HCT116 (cell line): ENCODE measurements at regions not wholly inside any gene's neighbourhood (a gene's known extent, or its start where the extent isn't known, plus 50 kb on each side); places are given as distances from the start of the nearest gene placed in this dataset.

Experiments
- ATAC-seq: fragments of 200-7000 bp; cut with Tn5 transposase; 2 replicates; pipeline ENCODE4 v1.9.1; 2020; ENCODE audit warnings: mild to moderate bottlenecking, moderate library complexity
- BruUV-seq: library from RNA; stranded (reverse); fragments of 400-500 nt; replicated peaks from 2 replicates; lab custom pipeline; 2021; lab: Mats Ljungman, UMichigan
- CTCF ChIA-PET: fragments of 300-600 bp; sonication (Branson Sonifier 250); formaldehyde crosslinking; loops from one replicate; lab custom pipeline; 2021; ENCODE audit warnings: antibody characterized with exemption; lab: Charles Lee
- POLR2A ChIA-PET: fragments of 300-600, 350-600 bp; sonication (Branson Sonifier 250); formaldehyde crosslinking; loops from one replicate; lab custom pipeline; 2021; ENCODE audit warnings: antibody characterized with exemption; lab: Charles Lee
- RAD21 ChIA-PET, 2 experiments: fragments of 300-600 bp; sonication (Branson Sonifier 250); formaldehyde crosslinking; loops; one replicate each; lab custom pipeline; 2023; ENCODE audit warnings: low total read pairs in 2 of 2; ENCODE audit not compliant: uncharacterized antibody in 2 of 2, unreplicated experiment in 2 of 2, low non-redundant PET in 1 of 2; lab: Charles Lee
- DNase-seq: peaks from one replicate; pipeline ENCODE4 v3.0.0-alpha.2; 2010; ENCODE audit warnings: low read depth, low spot score
- H2AFZ ChIP-seq: fragments of 200-600 bp; shearing (Covaris generic), sonication (generic); 2 replicates; pipeline ENCODE4 v1.6.1; 2017; ENCODE audit warnings: low read depth, mixed run types, mixed read lengths, antibody characterized with exemption, low read length; ENCODE audit not compliant: poor library complexity, severe bottlenecking
- H3K27ac ChIP-seq: 2 replicates; pipeline ENCODE4 v1.5.1; 2012; ENCODE audit warnings: low read depth, low read length
- H3K27me3 ChIP-seq: fragments of 200-600 bp; sonication (generic); 2 replicates; pipeline ENCODE4 v1.6.1; 2016; ENCODE audit warnings: mixed run types, low read length, mixed read lengths; ENCODE audit not compliant: insufficient read depth
- H3K36me3 ChIP-seq, 2 experiments: fragments of 200-500 bp in 1 of 2; fragments of 200-600 bp in 1 of 2; sonication (Bioruptor generic) in 1 of 2; sonication (generic) in 1 of 2; 2 replicates each; pipeline versions ENCODE4 v1.5.1 to v1.6.1; 2014 to 2016; ENCODE audit warnings: low read length in 2 of 2, inconsistent platforms in 1 of 2, mixed read lengths in 1 of 2, mixed run types in 1 of 2; ENCODE audit not compliant: insufficient read depth in 2 of 2, control insufficient read depth in 1 of 2
- H3K4me1 ChIP-seq, 2 experiments: fragments of 200-600 bp in 1 of 2; sonication (generic) in 1 of 2; 2 replicates each; pipeline versions ENCODE4 v1.5.1 to v1.6.1; 2012 to 2017; ENCODE audit warnings: low read length in 2 of 2, inconsistent platforms in 1 of 2, mild to moderate bottlenecking in 1 of 2, mixed read lengths in 1 of 2, mixed run types in 1 of 2, moderate library complexity in 1 of 2; ENCODE audit not compliant: insufficient read depth in 2 of 2, control insufficient read depth in 1 of 2
- H3K4me2 ChIP-seq: fragments of 200-600 bp; sonication (generic); 2 replicates; pipeline ENCODE4 v1.6.1; 2017; ENCODE audit warnings: mixed run types, low read length, mixed read lengths
- H3K4me3 ChIP-seq, 2 experiments: fragments of 200-600 bp in 1 of 2; sonication (generic) in 1 of 2; replicated peaks in 1 of 2; 2 replicates each; pipeline ENCODE4 v1.5.1; 2011 to 2016; ENCODE audit warnings: low read length in 2 of 2, control low read depth in 1 of 2, low read depth in 1 of 2, mild to moderate bottlenecking in 1 of 2, mixed read lengths in 1 of 2, mixed run types in 1 of 2
- H3K79me2 ChIP-seq: fragments of 200-600 bp; sonication (generic); 2 replicates; pipeline ENCODE4 v1.6.1; 2017; ENCODE audit warnings: mild to moderate bottlenecking, mixed run types, low read length, moderate library complexity, mixed read lengths; ENCODE audit not compliant: insufficient read depth
- H3K9ac ChIP-seq: fragments of 200-600 bp; sonication (generic); 2 replicates; pipeline ENCODE4 v1.6.1; 2016; ENCODE audit warnings: low read length, mixed read lengths
- H3K9me2 ChIP-seq: fragments of 200-600 bp; sonication (generic), shearing (Covaris generic); 2 replicates; pipeline ENCODE4 v1.6.1; 2017; ENCODE audit warnings: mixed run types, mild to moderate bottlenecking, moderate library complexity; ENCODE audit not compliant: insufficient read depth
- H3K9me3 ChIP-seq, 2 experiments: fragments of 200-500 bp in 1 of 2; fragments of 200-600 bp in 1 of 2; sonication (Bioruptor generic) in 1 of 2; sonication (generic) in 1 of 2; 2 replicates each; pipeline ENCODE4 v1.6.1; 2014 to 2017; ENCODE audit warnings: low read length in 2 of 2, mixed read lengths in 2 of 2, inconsistent platforms in 1 of 2, low read depth in 1 of 2, mild to moderate bottlenecking in 1 of 2, mixed run types in 1 of 2, moderate library complexity in 1 of 2; ENCODE audit not compliant: control insufficient read depth in 1 of 2, insufficient read depth in 1 of 2
- H4K20me1 ChIP-seq: fragments of 200-600 bp; sonication (generic), shearing (Covaris generic); 2 replicates; pipeline ENCODE4 v1.6.1; 2017; ENCODE audit warnings: mixed run types, mild to moderate bottlenecking, moderate library complexity; ENCODE audit not compliant: insufficient read depth
- CBX3 ChIP-seq: IDR thresholded peaks from 2 replicates; pipeline ENCODE4 v1.6.1; 2012; ENCODE audit warnings: low read depth
- CEBPB ChIP-seq: IDR thresholded peaks from 2 replicates; pipeline ENCODE4 v1.6.1; 2012; ENCODE audit warnings: low read depth
- EGR1 ChIP-seq: IDR thresholded peaks from 2 replicates; pipeline ENCODE4 v1.6.1; 2012; ENCODE audit warnings: low read depth
- FOSL1 ChIP-seq: IDR thresholded peaks from 2 replicates; pipeline ENCODE4 v1.6.1; 2012; ENCODE audit warnings: low read depth
- JUND ChIP-seq: IDR thresholded peaks from 2 replicates; pipeline ENCODE4 v1.6.1; 2012
- POLR2A ChIP-seq: IDR thresholded peaks from 2 replicates; pipeline ENCODE4 v1.7.0; 2011; ENCODE audit warnings: borderline replicate concordance; ENCODE audit not compliant: insufficient read depth, insufficient read length; ENCODE audit errors: extremely low read depth
- POLR2AphosphoS5 ChIP-seq: IDR thresholded peaks from 2 replicates; pipeline ENCODE4 v1.6.1; 2011; ENCODE audit warnings: mild to moderate bottlenecking, low read depth, low read length, moderate library complexity
- RAD21 ChIP-seq: IDR thresholded peaks from 2 replicates; pipeline ENCODE4 v1.6.1; 2012; ENCODE audit warnings: low read depth, mild to moderate bottlenecking
- SIN3A ChIP-seq: IDR thresholded peaks from 2 replicates; pipeline ENCODE4 v1.6.1; 2012; ENCODE audit warnings: low read depth
- SP1 ChIP-seq: IDR thresholded peaks from 2 replicates; pipeline ENCODE4 v1.6.1; 2012; ENCODE audit warnings: low read depth
- SRF ChIP-seq: IDR thresholded peaks from 2 replicates; pipeline ENCODE4 v1.6.1; 2012; ENCODE audit warnings: low read depth
- YY1 ChIP-seq: IDR thresholded peaks from 2 replicates; pipeline ENCODE4 v1.6.1; 2011; ENCODE audit warnings: low read length, low read depth, moderate library complexity, mild to moderate bottlenecking; ENCODE audit not compliant: insufficient replicate concordance; ENCODE audit errors: extremely low read depth
- ZNF274 ChIP-seq: fragments of 200-500 bp; sonication (Bioruptor generic); IDR thresholded peaks from 2 replicates; pipeline ENCODE4 v1.6.1; 2014; ENCODE audit warnings: mild to moderate bottlenecking, low read depth, low read length, inconsistent platforms
- intact Hi-C: fragments of 100-400 bp; cut with micrococcal nuclease; formaldehyde crosslinking; loops from 2 replicates; pipeline ENCODE4 v1.10.0; 2022
- TF ChIP-seq, protein P1 (sequence below): IDR thresholded peaks from 2 replicates; pipeline ENCODE4 v1.6.1; 2012
- TF ChIP-seq, protein P2 (sequence below): IDR thresholded peaks from 2 replicates; pipeline ENCODE4 v1.6.1; 2012; ENCODE audit warnings: low read depth
- TF ChIP-seq, protein P3 (sequence below): IDR thresholded peaks from 2 replicates; pipeline ENCODE4 v1.6.1; 2012
- TF ChIP-seq, protein P4 (sequence below), 3 experiments: fragments of 200-600 bp in 1 of 3; sonication (generic) in 1 of 3; IDR thresholded peaks in 2 of 3; conservative IDR thresholded peaks in 1 of 3; 2 replicates each; pipeline ENCODE4 v1.5.1; 2012 to 2017; ENCODE audit warnings: low read depth in 2 of 3, low read length in 2 of 3, antibody characterized with exemption in 1 of 3, borderline replicate concordance in 1 of 3, control low read depth in 1 of 3, mild to moderate bottlenecking in 1 of 3, mixed read lengths in 1 of 3, mixed run types in 1 of 3, moderate library complexity in 1 of 3; ENCODE audit not compliant: insufficient read depth in 1 of 3
- TF ChIP-seq, protein P5 (sequence below): IDR thresholded peaks from 2 replicates; pipeline ENCODE4 v1.6.1; 2011; ENCODE audit warnings: mild to moderate bottlenecking, low read length, moderate library complexity; ENCODE audit not compliant: insufficient replicate concordance; ENCODE audit errors: extremely low read depth

DNA sequence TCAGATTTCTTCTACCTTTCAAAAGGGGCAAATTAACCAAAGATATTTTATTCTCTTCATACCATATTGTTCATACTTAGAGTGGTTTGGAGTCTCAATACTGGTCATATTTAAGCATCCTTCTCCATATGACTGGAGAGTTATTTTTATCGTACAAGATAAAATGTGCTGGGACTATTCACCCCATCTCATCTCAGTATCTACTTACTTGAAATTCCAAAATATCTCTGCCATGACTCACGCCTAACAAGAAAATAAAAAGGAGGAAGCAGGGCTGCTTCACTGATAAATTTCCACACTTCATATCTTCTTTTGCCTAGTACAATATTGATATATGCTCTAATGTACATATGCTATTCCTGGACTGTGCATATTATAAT is 277.9 kb upstream of the CDH9 start:
- no peaks in the 10 kb centered on the region for H3K27me3 ChIP-seq
- ChIA-PET POLR2A (no interaction called here), CTCF (no interaction called here), RAD21 (no interaction called here)
- ATAC-seq (no peak), DNase-seq (no peak)
- no peak overlapping the region for H3K27ac ChIP-seq
- no peak for TF ChIP-seq POLR2AphosphoS5
- TF ChIP-seq YY1 = no peak
- no peak for TF ChIP-seq CBX3
- TF ChIP-seq, protein P1, sequence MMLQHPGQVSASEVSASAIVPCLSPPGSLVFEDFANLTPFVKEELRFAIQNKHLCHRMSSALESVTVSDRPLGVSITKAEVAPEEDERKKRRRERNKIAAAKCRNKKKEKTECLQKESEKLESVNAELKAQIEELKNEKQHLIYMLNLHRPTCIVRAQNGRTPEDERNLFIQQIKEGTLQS = no peak
- TF ChIP-seq FOSL1 = no peak
- no peak for TF ChIP-seq ZNF274
- no peak for TF ChIP-seq CEBPB
- no peak for TF ChIP-seq SIN3A
- no peak for TF ChIP-seq EGR1
- no peak for TF ChIP-seq SRF
- no peak for TF ChIP-seq JUND
- TF ChIP-seq, protein P2, sequence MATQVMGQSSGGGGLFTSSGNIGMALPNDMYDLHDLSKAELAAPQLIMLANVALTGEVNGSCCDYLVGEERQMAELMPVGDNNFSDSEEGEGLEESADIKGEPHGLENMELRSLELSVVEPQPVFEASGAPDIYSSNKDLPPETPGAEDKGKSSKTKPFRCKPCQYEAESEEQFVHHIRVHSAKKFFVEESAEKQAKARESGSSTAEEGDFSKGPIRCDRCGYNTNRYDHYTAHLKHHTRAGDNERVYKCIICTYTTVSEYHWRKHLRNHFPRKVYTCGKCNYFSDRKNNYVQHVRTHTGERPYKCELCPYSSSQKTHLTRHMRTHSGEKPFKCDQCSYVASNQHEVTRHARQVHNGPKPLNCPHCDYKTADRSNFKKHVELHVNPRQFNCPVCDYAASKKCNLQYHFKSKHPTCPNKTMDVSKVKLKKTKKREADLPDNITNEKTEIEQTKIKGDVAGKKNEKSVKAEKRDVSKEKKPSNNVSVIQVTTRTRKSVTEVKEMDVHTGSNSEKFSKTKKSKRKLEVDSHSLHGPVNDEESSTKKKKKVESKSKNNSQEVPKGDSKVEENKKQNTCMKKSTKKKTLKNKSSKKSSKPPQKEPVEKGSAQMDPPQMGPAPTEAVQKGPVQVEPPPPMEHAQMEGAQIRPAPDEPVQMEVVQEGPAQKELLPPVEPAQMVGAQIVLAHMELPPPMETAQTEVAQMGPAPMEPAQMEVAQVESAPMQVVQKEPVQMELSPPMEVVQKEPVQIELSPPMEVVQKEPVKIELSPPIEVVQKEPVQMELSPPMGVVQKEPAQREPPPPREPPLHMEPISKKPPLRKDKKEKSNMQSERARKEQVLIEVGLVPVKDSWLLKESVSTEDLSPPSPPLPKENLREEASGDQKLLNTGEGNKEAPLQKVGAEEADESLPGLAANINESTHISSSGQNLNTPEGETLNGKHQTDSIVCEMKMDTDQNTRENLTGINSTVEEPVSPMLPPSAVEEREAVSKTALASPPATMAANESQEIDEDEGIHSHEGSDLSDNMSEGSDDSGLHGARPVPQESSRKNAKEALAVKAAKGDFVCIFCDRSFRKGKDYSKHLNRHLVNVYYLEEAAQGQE = no peak
- TF ChIP-seq RAD21 = no peak
- no peak for TF ChIP-seq POLR2A
- TF ChIP-seq, protein P3, sequence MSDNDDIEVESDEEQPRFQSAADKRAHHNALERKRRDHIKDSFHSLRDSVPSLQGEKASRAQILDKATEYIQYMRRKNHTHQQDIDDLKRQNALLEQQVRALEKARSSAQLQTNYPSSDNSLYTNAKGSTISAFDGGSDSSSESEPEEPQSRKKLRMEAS = no peak
- TF ChIP-seq, protein P4, sequence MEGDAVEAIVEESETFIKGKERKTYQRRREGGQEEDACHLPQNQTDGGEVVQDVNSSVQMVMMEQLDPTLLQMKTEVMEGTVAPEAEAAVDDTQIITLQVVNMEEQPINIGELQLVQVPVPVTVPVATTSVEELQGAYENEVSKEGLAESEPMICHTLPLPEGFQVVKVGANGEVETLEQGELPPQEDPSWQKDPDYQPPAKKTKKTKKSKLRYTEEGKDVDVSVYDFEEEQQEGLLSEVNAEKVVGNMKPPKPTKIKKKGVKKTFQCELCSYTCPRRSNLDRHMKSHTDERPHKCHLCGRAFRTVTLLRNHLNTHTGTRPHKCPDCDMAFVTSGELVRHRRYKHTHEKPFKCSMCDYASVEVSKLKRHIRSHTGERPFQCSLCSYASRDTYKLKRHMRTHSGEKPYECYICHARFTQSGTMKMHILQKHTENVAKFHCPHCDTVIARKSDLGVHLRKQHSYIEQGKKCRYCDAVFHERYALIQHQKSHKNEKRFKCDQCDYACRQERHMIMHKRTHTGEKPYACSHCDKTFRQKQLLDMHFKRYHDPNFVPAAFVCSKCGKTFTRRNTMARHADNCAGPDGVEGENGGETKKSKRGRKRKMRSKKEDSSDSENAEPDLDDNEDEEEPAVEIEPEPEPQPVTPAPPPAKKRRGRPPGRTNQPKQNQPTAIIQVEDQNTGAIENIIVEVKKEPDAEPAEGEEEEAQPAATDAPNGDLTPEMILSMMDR (IDR thresholded peaks at IDR 0.05 in 2 of 3, conservative IDR thresholded peaks at IDR 0.05 in 1 of 3; ENCODE audit: borderline replicate concordance in 1 of 3, insufficient read depth in 1 of 3, low read depth in 2 of 3, low read length in 2 of 3) = no peak
- TF ChIP-seq SP1 = no peak
- TF ChIP-seq, protein P5, sequence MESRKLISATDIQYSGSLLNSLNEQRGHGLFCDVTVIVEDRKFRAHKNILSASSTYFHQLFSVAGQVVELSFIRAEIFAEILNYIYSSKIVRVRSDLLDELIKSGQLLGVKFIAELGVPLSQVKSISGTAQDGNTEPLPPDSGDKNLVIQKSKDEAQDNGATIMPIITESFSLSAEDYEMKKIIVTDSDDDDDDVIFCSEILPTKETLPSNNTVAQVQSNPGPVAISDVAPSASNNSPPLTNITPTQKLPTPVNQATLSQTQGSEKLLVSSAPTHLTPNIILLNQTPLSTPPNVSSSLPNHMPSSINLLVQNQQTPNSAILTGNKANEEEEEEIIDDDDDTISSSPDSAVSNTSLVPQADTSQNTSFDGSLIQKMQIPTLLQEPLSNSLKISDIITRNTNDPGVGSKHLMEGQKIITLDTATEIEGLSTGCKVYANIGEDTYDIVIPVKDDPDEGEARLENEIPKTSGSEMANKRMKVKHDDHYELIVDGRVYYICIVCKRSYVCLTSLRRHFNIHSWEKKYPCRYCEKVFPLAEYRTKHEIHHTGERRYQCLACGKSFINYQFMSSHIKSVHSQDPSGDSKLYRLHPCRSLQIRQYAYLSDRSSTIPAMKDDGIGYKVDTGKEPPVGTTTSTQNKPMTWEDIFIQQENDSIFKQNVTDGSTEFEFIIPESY = no peak
- H3K9me2 ChIP-seq = no peaks in the 10 kb centered on the region
- H3K36me3 ChIP-seq = no peaks in the 10 kb centered on the region
- H2AFZ ChIP-seq = no peak overlapping the region
- BruUV-seq = no TSS peak
- H4K20me1 ChIP-seq = no peaks in the 10 kb centered on the region
- H3K9me3 ChIP-seq = peaks cover 4 to 27% of the 10 kb centered on the region in 2 experiments; a peak in 2 of 4 replicates
- no peak overlapping the region for H3K9ac ChIP-seq
- intact Hi-C loops = no loop called here
- H3K4me2 ChIP-seq = no peak overlapping the region
- no peak overlapping the region for H3K4me3 ChIP-seq
- H3K4me1 ChIP-seq = no peaks in the 10 kb centered on the region
- H3K79me2 ChIP-seq = no peaks in the 10 kb centered on the region
